Uterus (tissue), 2 donors: ENCODE measurements at regions not wholly inside any gene's neighbourhood (a gene's known extent, or its start where the extent isn't known, plus 50 kb on each side); places are given as distances from the start of the nearest gene placed in this dataset.

Source experiments
- CTCF ChIP-seq, 4 experiments: fragments of 200-600 bp in 2 of 4; fragments of 450-650 bp in 2 of 4; sonication (generic) in 2 of 4; IDR thresholded peaks; one replicate each; pipeline ENCODE4 v1.5.1; 2016 to 2019; ENCODE audit warnings: antibody characterized with exemption in 4 of 4, mild to moderate bottlenecking in 2 of 4, moderate library complexity in 1 of 4
- POLR2A ChIP-seq, 2 donors: fragments of 450-650 bp; IDR thresholded peaks; one replicate each; pipeline ENCODE4 v1.6.1; 2016; ENCODE audit warnings: antibody characterized with exemption in 2 of 2, mild to moderate bottlenecking in 1 of 2, moderate library complexity in 1 of 2

DNA sequence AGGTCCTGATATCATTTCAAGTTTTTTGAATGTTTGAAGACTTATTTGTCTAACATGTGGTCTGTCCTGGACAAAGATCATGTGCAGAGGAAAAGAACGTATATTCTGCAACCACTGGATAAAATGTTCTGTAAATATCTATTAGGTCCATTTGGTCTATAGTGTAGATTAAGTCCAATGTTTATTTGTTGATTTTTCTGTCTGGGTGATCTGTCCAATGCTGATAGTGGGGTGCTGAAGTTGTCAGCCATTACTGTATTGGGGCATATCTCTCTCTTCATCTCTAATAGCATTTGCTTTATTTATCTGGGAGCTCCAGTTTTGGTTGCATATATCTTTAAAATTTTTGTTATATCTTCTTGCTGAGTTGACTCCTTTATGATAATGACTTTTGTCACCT, 258.4 kb upstream of the CITED2 start:
- no peak for TF ChIP-seq CTCF (IDR thresholded peaks at IDR 0.05)
- no peak for TF ChIP-seq POLR2A (IDR thresholded peaks at IDR 0.05)
